Motor neuron (in vitro differentiated cells): ENCODE measurements at regions not wholly inside any gene's neighbourhood (a gene's known extent, or its start where the extent isn't known, plus 50 kb on each side); places are given as distances from the start of the nearest gene placed in this dataset.
A peak's percentile ranks its signal among the peaks of the same experiment; 100 is the strongest.

Experiments used
- ATAC-seq, 8 experiments: fragments of 200-7000 bp; cut with Tn5 transposase; replicated peaks in 6 of 8; 2 replicates each; pipeline ENCODE4 v1.8.0; 2021; ENCODE audit warnings: mild to moderate bottlenecking in 8 of 8, moderate library complexity in 8 of 8
- H3K27ac ChIP-seq, 2 donors: fragments of 250-450 bp; sonication (Bioruptor Pico); 2 replicates each; pipeline ENCODE4 v1.9.0; 2021; ENCODE audit warnings: antibody characterized with exemption in 2 of 2, mild to moderate bottlenecking in 2 of 2, moderate library complexity in 1 of 2
- H3K4me1 ChIP-seq, 2 donors: fragments of 250-450 bp; sonication (Bioruptor Pico); replicated peaks in 1 of 2; 2 replicates each; pipeline ENCODE4 v1.6.1; 2021; ENCODE audit warnings: antibody characterized with exemption in 2 of 2, mild to moderate bottlenecking in 2 of 2, moderate library complexity in 1 of 2
- H3K4me3 ChIP-seq, 5 donors: fragments of 250-450 bp; sonication (Bioruptor Pico); 2 replicates each; pipeline ENCODE4 v1.9.0; 2021; ENCODE audit warnings: antibody characterized with exemption in 5 of 5, mild to moderate bottlenecking in 5 of 5, moderate library complexity in 4 of 5
- WGBS, 10 experiments: fragments of 450-650 bp; shearing (Covaris generic); methylation state at CpG; one replicate each; pipeline ENCODE4 v1.0.0; 2022; 5-methylcytosine and 5-hydroxymethylcytosine counted together
- in situ Hi-C, 9 experiments: fragments of 400-800 bp; cut with MboI; loops; one replicate each; pipeline ENCODE4 v1.15.0; 2021; ENCODE audit warnings: low sequenced_read_pairs in 9 of 9, low pct_unique_long_range_greater_than_20kb in 2 of 9; ENCODE audit not compliant: unreplicated experiment in 9 of 9

DNA sequence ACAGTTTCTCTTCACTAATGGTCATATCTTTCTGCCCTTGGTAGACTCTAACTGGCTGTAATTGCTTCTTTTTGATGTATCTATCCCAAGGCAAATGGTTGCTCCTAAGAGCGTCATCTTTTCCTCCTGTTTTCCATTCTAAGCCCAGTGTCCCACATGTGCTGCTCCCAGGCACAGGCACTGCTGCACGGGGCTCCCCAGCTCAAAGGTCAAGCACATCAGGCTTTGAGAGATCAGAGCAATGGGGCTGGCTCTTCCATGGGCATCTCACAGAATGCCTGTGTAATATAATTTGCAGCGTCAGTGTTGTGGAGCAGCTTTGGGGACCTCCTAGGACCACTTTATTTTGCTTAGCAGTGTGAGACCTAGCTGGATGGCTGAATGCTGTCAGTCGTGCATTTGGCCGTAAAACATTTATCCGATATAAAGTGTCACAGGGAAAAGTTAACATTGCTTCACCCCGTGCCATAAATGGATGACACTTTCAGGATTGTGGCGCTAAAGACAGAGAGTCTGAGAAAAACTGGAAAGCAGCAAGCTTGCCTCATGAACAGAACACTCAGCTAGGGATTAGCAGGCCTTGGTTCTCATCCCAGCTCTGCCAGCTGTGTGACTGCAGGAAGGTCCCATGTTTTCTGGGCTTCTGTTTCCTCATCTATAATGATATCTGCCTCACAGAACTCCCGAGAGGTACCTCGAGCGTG lies 277.5 kb upstream of the TBL1XR1 start:
- Histone ChIP-seq H3K27ac (no peak overlapping the region), H3K4me1 (peaks cover 8 to 13% of the 10 kb centered on the region in 2 donors), H3K4me3 (no peak overlapping the region)
- WGBS, 10 experiments, result 76 to 93% (median 87%) methylated on average over 1 to 11 of the region's 11 CpGs; no CpG with 5 or more reads in 3 of the 10 experiments
- no peak for ATAC-seq
- in situ Hi-C loops, result no loop called here

GRCh38 chr3:177475356-177475665 lies 278.0 kb upstream of the TBL1XR1 start:
- H3K4me3 ChIP-seq, result no peak overlapping the region
- in situ Hi-C loops, result no loop called here

GRCh38 chr3:177476495-177476894 lies 279.2 kb upstream of the TBL1XR1 start:
- 89 to 100% (median 97%) methylated on average over 2 to 7 of the region's 7 CpGs for WGBS, 10 experiments
- Histone ChIP-seq H3K27ac (no peak overlapping the region), H3K4me3 (no peak overlapping the region), H3K4me1 (peaks cover 8 to 13% of the 10 kb centered on the region in 2 donors)
- in situ Hi-C loops, result no loop called here
- no peak for ATAC-seq

More at GRCh38 chr3:177475356-177475665, 278.0 kb upstream of the TBL1XR1 start:
- 47 to 79% (median 73%) methylated on average over 3 to 5 of the region's 5 CpGs; no CpG with 5 or more reads in 6 of the 10 experiments for WGBS, 10 experiments
- no peak for ATAC-seq
- peaks cover 8 to 13% of the 10 kb centered on the region in 2 donors for H3K4me1 ChIP-seq
- H3K27ac ChIP-seq, result no peak overlapping the region

- Histone ChIP-seq H3K27ac (no peak overlapping the region), H3K4me1 (peaks cover 8 to 16% of the 10 kb centered on the region in 2 donors), H3K4me3 (no peak overlapping the region)
- ATAC-seq, result no peak
- in situ Hi-C loops, result no loop called here
- WGBS, 10 experiments, result 83 to 100% (median 95%) methylated on average over 2 to 5 of the region's 6 CpGs
Measured at GRCh38 chr3:177476921-177477435, 279.7 kb upstream of the TBL1XR1 start.

GRCh38 chr3:177478170-177478867 lies 281.0 kb upstream of the TBL1XR1 start:
- Histone ChIP-seq H3K4me3 (no peak overlapping the region), H3K4me1 (peaks cover 4 to 6% of the 10 kb centered on the region in 2 donors), H3K27ac (no peak overlapping the region)
- WGBS, 10 experiments, result 0 to 93% (median 8%) methylated on average over 2 to 4 of the region's 4 CpGs; no CpG with 5 or more reads in 3 of the 10 experiments
- in situ Hi-C loops, result no loop called here
- peak in 5 of 8 experiments; percentile 32 to 96 (median 95) for ATAC-seq

DNA sequence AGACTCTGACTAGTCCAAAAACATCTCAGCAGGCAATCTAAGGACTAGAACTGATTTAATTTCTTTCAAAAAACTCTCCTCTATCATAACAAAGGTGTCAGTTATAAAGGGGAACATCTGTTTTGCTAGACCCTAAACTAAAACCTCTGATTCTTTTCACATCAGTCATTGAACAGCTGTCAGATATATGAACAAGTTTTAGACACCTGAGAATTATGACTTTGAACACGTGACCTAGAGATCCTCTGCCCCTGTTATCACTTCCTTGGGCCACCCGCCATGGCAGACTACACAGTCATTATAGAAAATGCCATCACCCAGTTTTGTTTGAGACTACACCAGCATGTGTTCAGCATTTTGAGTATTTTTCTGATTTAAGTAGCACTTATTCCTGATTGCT lies 282.3 kb upstream of the TBL1XR1 start:
- in situ Hi-C loops, result no loop called here
- Histone ChIP-seq H3K4me1 (peaks cover 3 to 4% of the 10 kb centered on the region in 2 donors), H3K27ac (no peak overlapping the region), H3K4me3 (no peak overlapping the region)
- ATAC-seq, result no peak
- WGBS, 10 experiments, result 40 to 100% (median 91%) methylated on average over 1 to 2 of the region's 2 CpGs; no CpG with 5 or more reads in 4 of the 10 experiments

DNA sequence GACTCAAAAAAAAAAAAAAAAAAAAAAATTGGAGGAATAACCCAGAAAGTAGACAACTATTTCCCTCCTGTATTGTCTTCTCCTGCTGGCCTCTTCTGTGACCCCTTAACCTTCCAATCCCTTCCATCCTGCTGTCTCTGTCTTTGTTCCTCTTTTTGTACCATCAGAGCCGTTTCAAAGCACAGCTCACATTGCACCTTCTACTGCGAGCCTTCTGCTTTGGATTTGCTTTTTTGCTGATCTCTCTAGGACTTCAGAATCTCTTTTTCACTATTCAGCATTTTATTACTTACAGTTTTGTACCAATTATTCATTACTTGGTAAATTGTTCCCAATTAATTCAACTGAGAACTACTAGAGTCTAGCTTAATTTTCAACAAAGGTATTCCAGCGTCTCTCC lies 284.0 kb upstream of the TBL1XR1 start:
- in situ Hi-C loops, result no loop called here
- no peak for ATAC-seq
- no peak overlapping the region for H3K27ac ChIP-seq
- peaks cover 3 to 4% of the 10 kb centered on the region in 2 donors for H3K4me1 ChIP-seq
- H3K4me3 ChIP-seq, result no peak overlapping the region
- 69 to 100% (median 91%) methylated on average over 1 to 3 of the region's 3 CpGs; no CpG with 5 or more reads in 2 of the 10 experiments for WGBS, 10 experiments

DNA sequence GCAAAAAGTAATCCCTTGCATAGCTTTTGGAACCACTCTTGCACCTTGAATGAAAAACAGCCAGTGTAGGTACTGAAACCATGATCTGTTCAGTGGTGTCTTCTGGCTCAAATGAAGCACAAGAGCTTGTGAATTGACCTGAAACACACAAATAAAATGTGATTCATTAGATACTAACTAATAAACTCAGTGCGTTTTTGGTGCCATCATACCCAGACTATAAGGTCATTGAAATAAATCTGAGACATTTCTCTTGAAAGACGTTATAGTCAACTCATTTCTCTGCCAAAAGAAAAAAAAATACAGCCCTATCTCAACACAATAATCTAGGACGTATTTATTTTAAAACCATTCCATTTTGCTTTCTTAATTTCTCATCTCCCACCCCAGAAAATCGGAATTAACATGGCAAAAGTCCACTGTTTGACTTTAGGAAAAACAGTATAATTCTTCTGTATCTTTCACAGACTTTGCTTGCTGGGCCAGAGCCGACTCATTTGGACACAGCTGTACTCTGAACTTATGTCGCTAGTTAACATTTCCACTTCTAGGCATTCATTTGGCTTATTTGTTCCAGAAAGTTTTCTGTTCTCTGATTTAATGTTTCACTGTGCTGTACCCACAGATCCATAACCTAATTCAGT lies 284.9 kb upstream of the TBL1XR1 start:
- in situ Hi-C loops, result no loop called here
- Histone ChIP-seq H3K4me1 (peaks cover 3 to 4% of the 10 kb centered on the region in 2 donors), H3K27ac (no peak overlapping the region), H3K4me3 (no peak overlapping the region)
- no peak for ATAC-seq
- 44 to 96% (median 85%) methylated on average over 2 to 6 of the region's 6 CpGs for WGBS, 10 experiments

- H3K4me1 ChIP-seq, result peaks cover 0 to 4% of the 10 kb centered on the region in 2 donors
- ATAC-seq, result peak in 4 of 8 experiments; percentile 50 to 90 (median 74)
- 0 to 100% (median 71%) methylated on average over 1 to 3 of the region's 4 CpGs for WGBS, 10 experiments
- in situ Hi-C loops, result no loop called here
- H3K4me3 ChIP-seq, result no peak overlapping the region
- no peak overlapping the region for H3K27ac ChIP-seq
Measured at GRCh38 chr3:177483182-177483967, 286.1 kb upstream of the TBL1XR1 start.

DNA sequence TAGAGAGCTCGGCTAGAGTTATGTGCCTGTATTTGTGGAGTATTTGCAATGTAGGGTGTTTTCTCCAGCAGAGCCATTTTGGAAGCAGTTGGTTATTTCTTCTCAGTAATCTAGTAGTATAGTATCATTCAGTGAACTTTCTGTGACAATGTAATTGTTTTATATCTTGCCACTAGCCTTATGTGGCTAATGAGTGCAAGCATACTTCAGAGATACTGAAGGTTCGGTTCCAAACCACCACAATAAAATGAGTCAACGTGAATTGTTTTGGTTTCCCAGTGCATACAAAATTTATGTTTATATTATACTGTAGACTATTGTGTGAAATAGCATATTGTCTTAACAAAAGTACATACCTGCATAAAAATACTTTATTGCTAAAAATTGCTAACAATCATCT lies 286.9 kb upstream of the TBL1XR1 start:
- WGBS, 10 experiments, result 50 to 100% (median 93%) methylated on average over 1 to 3 of the region's 3 CpGs; no CpG with 5 or more reads in 2 of the 10 experiments
- in situ Hi-C loops, result no loop called here

GRCh38 chr3:177484926-177485325 lies 287.6 kb upstream of the TBL1XR1 start:
- ATAC-seq, result no peak
- Histone ChIP-seq H3K4me3 (no peak overlapping the region), H3K27ac (no peak overlapping the region), H3K4me1 (peaks cover 0 to 4% of the 10 kb centered on the region in 2 donors)
- in situ Hi-C loops, result no loop called here
- 30 to 92% (median 78%) methylated on average over 1 to 2 of the region's 2 CpGs; no CpG with 5 or more reads in 3 of the 10 experiments for WGBS, 10 experiments

More for the DNA sequence above, 286.9 kb upstream of the TBL1XR1 start:
- no peak for ATAC-seq
- Histone ChIP-seq H3K4me3 (no peak overlapping the region), H3K4me1 (peaks cover 0 to 4% of the 10 kb centered on the region in 2 donors), H3K27ac (no peak overlapping the region)

GRCh38 chr3:177487635-177488186 lies 290.4 kb upstream of the TBL1XR1 start:
- in situ Hi-C loops, result no loop called here
- 83 to 100% (median 100%) methylated on average over 1 to 3 of the region's 3 CpGs; no CpG with 5 or more reads in 1 of the 10 experiments for WGBS, 10 experiments
- Histone ChIP-seq H3K4me3 (no peak overlapping the region), H3K4me1 (peaks cover 13 to 14% of the 10 kb centered on the region in 2 donors), H3K27ac (no peak overlapping the region)
- ATAC-seq, result no peak
